Activated T-cell treated with anti-CD3 and anti-CD28 coated beads, Interleukin-2, amount 50 U/mL, for 72 hours (primary cell): ENCODE measurements at regions not wholly inside any gene's neighbourhood (a gene's known extent, or its start where the extent isn't known, plus 50 kb on each side); places are given as distances from the start of the nearest gene placed in this dataset.
A peak's percentile ranks its signal among the peaks of the same experiment; 100 is the strongest.

Source experiments
- ATAC-seq, 2 donors: fragments of 150-1000 bp; cut with Tn5 transposase; replicated peaks in 1 of 2; 2 replicates each; pipeline ENCODE4 v1.10.0; 2021; ENCODE audit warnings: moderate library complexity in 2 of 2, mild to moderate bottlenecking in 1 of 2
- DNase-seq, 2 donors: peaks; one replicate each; pipeline ENCODE4 v3.0.0; 2021 to 2022; ENCODE audit warnings: mixed read lengths in 1 of 2
- H3K27ac Mint-ChIP-seq: one replicate; pipeline ENCODE4 v1.8.0; 2022; ENCODE audit warnings: mild to moderate bottlenecking, moderate library complexity, mixed read lengths
- H3K27me3 Mint-ChIP-seq: one replicate; pipeline ENCODE4 v1.8.0; 2022; ENCODE audit warnings: low read depth, mixed read lengths
- H3K36me3 Mint-ChIP-seq, 2 donors: one replicate each; pipeline ENCODE4 v1.8.0; 2022; ENCODE audit warnings: mixed read lengths in 2 of 2, mild to moderate bottlenecking in 1 of 2; ENCODE audit not compliant: insufficient read depth in 2 of 2
- H3K4me1 Mint-ChIP-seq: one replicate; pipeline ENCODE4 v1.8.0; 2022; ENCODE audit warnings: low read depth, mixed read lengths
- H3K4me3 Mint-ChIP-seq, 2 donors: one replicate each; pipeline ENCODE4 v1.8.0; 2022; ENCODE audit warnings: mild to moderate bottlenecking in 2 of 2, mixed read lengths in 2 of 2, moderate library complexity in 2 of 2
- H3K9me3 Mint-ChIP-seq, 2 donors: one replicate each; pipeline ENCODE4 v1.8.0; 2022; ENCODE audit warnings: mixed read lengths in 2 of 2

- H3K9me3 Mint-ChIP-seq = peaks cover 0 to 4% of the 10 kb centered on the region in 2 donors
- no peak for DNase-seq
- ATAC-seq = no peak
- no peaks in the 10 kb centered on the region for H3K36me3 Mint-ChIP-seq
- no peak overlapping the region for H3K4me3 Mint-ChIP-seq
- no peak overlapping the region for H3K27ac Mint-ChIP-seq
- H3K27me3 Mint-ChIP-seq = no peaks in the 10 kb centered on the region
- H3K4me1 Mint-ChIP-seq = no peaks in the 10 kb centered on the region
Observed at GRCh38 chrX:14235004-14235403, 205.3 kb upstream of the GEMIN8 start.

GRCh38 chrX:14232688-14233087 lies 203.0 kb upstream of the GEMIN8 start:
- no peak overlapping the region for H3K27ac Mint-ChIP-seq
- DNase-seq (no peak), ATAC-seq (no peak)
- no peaks in the 10 kb centered on the region for H3K36me3 Mint-ChIP-seq
- H3K9me3 Mint-ChIP-seq = peaks cover 0 to 4% of the 10 kb centered on the region in 2 donors
- H3K27me3 Mint-ChIP-seq = no peaks in the 10 kb centered on the region
- no peak overlapping the region for H3K4me3 Mint-ChIP-seq
- H3K4me1 Mint-ChIP-seq = no peaks in the 10 kb centered on the region

DNA sequence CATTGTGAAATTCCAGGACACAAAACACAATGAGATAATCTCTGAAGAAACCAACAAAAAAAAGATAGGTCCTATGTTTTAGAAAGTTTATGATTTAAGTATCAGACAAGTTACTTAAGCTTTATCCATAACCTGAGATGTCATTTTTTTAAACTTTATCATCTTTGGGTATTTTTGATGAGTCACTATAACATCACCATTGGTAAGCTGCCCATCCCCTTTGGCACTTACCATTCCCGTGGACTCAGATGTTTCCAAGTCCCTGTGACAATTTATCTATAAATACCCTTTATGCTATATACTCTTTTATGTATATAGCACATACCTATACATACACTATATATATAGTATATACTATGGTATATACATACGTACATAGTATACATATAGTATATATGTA lies 198.9 kb upstream of the GEMIN8 start:
- DNase-seq = no peak
- Mint-ChIP-seq H3K4me1 (no peaks in the 10 kb centered on the region), H3K27ac (no peak overlapping the region), H3K9me3 (no peaks in the 10 kb centered on the region), H3K36me3 (no peaks in the 10 kb centered on the region), H3K4me3 (no peak overlapping the region), H3K27me3 (no peaks in the 10 kb centered on the region)
- ATAC-seq = no peak

DNA sequence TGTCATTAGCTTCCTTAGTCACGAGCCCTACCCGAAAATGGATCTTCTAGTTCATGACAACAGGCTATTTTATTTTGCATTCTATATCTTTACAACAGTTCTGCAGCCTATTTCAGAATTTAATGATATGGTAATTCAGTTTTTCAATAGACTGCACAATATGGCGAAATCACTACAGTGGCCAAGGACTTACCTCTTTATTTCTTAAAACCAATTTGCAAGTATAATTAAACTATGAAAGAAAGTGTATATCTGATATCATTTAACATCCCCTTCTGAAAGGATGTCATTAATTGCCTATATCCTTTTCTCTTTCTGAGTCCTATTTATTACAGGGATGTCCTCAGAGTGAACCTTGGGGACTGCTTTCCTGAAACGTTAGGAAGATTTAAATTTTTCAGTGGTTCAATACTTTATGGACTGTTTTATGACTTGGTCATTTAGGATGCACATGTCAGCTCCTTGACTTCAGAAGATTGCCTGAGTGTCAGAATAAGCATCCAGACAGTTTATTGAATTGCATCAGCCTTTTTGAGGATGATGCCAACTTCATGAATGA lies 190.8 kb upstream of the GEMIN8 start:
- Mint-ChIP-seq H3K36me3 (no peaks in the 10 kb centered on the region), H3K27me3 (peaks cover 19% of the 10 kb centered on the region), H3K4me1 (no peaks in the 10 kb centered on the region), H3K4me3 (no peak overlapping the region), H3K27ac (no peak overlapping the region), H3K9me3 (peaks cover 1 to 2% of the 10 kb centered on the region in 2 donors)
- no peak for ATAC-seq
- DNase-seq = no peak

- DNase-seq (no peak), ATAC-seq (no peak)
- no peak overlapping the region for H3K27ac Mint-ChIP-seq
- H3K27me3 Mint-ChIP-seq = peaks cover 10% of the 10 kb centered on the region
- peaks cover 0 to 7% of the 10 kb centered on the region in 2 donors for H3K9me3 Mint-ChIP-seq
- H3K4me3 Mint-ChIP-seq = no peak overlapping the region
- H3K4me1 Mint-ChIP-seq = no peaks in the 10 kb centered on the region
- no peaks in the 10 kb centered on the region for H3K36me3 Mint-ChIP-seq
Observed at GRCh38 chrX:14209034-14209433, 179.3 kb upstream of the GEMIN8 start.

DNA sequence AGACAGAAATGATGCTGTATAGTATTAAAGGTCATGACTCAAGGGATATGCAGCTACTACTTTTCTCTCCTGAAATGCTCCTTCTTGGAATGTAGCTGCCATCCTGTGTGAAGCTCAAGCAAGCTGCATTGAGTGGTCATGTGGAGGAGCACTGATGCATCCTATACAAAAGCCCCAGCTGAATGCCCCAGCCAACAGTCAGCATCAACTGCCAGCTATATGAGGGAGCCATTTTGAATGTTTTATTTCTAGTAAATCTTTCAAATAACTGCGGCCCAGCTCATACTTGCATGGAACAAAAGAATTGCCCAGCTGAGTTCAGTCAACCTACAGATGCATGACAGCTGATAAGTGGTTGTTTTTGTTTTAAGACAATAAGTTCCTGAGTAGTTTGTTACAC lies 165.0 kb upstream of the GEMIN8 start:
- Mint-ChIP-seq H3K27me3 (peaks cover 5% of the 10 kb centered on the region), H3K4me3 (no peak overlapping the region), H3K36me3 (no peaks in the 10 kb centered on the region), H3K9me3 (peaks cover 0 to 5% of the 10 kb centered on the region in 2 donors), H3K4me1 (no peaks in the 10 kb centered on the region), H3K27ac (no peak overlapping the region)
- no peak for DNase-seq
- no peak for ATAC-seq

- H3K36me3 Mint-ChIP-seq = no peaks in the 10 kb centered on the region
- ATAC-seq (no peak), DNase-seq (no peak)
- peaks cover 5% of the 10 kb centered on the region for H3K27me3 Mint-ChIP-seq
- no peak overlapping the region for H3K27ac Mint-ChIP-seq
- H3K4me3 Mint-ChIP-seq = no peak overlapping the region
- peaks cover 0 to 6% of the 10 kb centered on the region in 2 donors for H3K9me3 Mint-ChIP-seq
- H3K4me1 Mint-ChIP-seq = no peaks in the 10 kb centered on the region
Observed at GRCh38 chrX:14193547-14193946, 163.9 kb upstream of the GEMIN8 start.

DNA sequence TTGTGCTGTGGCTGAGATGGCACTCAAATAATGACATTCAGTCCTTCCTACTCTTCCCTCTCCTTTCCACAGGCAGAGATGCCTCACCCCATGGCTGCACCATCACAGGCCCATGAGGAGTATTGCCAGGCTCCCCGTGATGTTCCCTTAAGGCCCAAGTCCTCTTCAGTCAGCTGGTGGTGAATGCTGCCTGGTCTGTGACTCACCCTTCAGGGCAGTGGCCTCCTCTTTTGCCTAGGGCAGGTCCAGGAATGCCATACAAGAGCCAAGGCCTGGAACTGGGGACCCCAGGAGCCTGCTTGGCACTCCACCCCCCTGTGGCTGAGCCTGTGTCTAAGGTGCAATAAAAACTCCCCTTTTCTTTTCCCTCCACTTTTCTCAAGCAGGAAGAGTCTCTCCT lies 144.2 kb upstream of the GEMIN8 start:
- Mint-ChIP-seq H3K4me1 (no peaks in the 10 kb centered on the region), H3K27ac (no peak overlapping the region), H3K9me3 (peaks cover 0 to 4% of the 10 kb centered on the region in 2 donors), H3K4me3 (no peak overlapping the region), H3K36me3 (no peaks in the 10 kb centered on the region), H3K27me3 (peaks cover 12% of the 10 kb centered on the region)
- no peak for DNase-seq
- ATAC-seq = no peak

- no peak overlapping the region for H3K4me3 Mint-ChIP-seq
- H3K36me3 Mint-ChIP-seq = no peaks in the 10 kb centered on the region
- H3K9me3 Mint-ChIP-seq = peaks cover 0 to 2% of the 10 kb centered on the region in 2 donors
- no peak overlapping the region for H3K27ac Mint-ChIP-seq
- H3K4me1 Mint-ChIP-seq = no peaks in the 10 kb centered on the region
- H3K27me3 Mint-ChIP-seq = peaks cover 19% of the 10 kb centered on the region
- DNase-seq = no peak
- ATAC-seq = no peak
Observed at GRCh38 chrX:14164828-14165227, 135.1 kb upstream of the GEMIN8 start.

- peaks cover 16% of the 10 kb centered on the region for H3K27me3 Mint-ChIP-seq
- H3K4me1 Mint-ChIP-seq = no peaks in the 10 kb centered on the region
- H3K27ac Mint-ChIP-seq = no peak overlapping the region
- DNase-seq = no peak
- no peak overlapping the region for H3K4me3 Mint-ChIP-seq
- H3K36me3 Mint-ChIP-seq = no peaks in the 10 kb centered on the region
- no peaks in the 10 kb centered on the region for H3K9me3 Mint-ChIP-seq
- ATAC-seq = no peak
Observed at GRCh38 chrX:14125462-14125861, 95.8 kb upstream of the GEMIN8 start.

DNA sequence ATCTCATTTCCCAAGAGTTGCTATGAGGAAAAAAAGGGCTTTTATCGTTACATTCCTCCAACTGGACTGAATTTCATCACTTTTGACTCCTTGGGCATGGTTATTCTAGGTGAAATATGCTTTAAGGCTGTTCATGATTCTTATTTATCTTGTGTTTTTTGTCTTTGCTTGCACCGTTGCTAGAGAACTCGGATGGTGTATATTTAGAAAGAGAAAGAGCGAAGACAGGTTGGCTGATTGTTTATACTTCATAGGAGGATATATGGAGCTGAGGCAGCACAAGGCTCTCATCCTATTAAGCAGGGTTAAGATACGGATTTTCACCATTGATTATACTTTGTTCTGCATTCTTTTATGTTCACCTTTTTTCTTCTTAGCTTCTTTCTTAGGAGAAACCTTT lies 94.9 kb upstream of the GEMIN8 start:
- no peak for ATAC-seq
- Mint-ChIP-seq H3K27ac (no peak overlapping the region), H3K27me3 (peaks cover 21% of the 10 kb centered on the region), H3K9me3 (no peaks in the 10 kb centered on the region), H3K4me1 (no peaks in the 10 kb centered on the region), H3K4me3 (no peak overlapping the region), H3K36me3 (no peaks in the 10 kb centered on the region)
- no peak for DNase-seq

DNA sequence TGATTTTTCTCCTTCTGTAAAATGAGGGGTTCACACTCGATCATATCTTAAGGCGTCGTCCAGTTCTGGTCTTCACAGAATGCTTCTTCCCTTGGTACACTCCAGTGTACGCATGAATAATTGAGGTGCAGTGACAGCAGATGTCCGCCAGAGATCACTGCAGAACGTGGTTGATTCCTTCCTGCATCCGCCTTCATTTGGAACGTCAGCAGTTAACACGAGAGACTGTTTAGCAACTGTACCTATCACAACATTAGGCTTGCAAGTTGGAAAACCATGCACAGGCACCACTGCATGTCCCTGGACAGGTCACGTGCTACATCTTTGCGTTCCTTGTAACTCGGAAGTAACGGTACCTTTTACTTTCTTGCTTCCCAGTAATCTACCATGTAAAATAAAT lies 66.0 kb upstream of the GEMIN8 start:
- H3K9me3 Mint-ChIP-seq = peaks cover 0 to 2% of the 10 kb centered on the region in 2 donors
- no peak overlapping the region for H3K27ac Mint-ChIP-seq
- H3K36me3 Mint-ChIP-seq = no peaks in the 10 kb centered on the region
- H3K27me3 Mint-ChIP-seq = peaks cover 21% of the 10 kb centered on the region
- ATAC-seq (peak; percentile 64 to 65), DNase-seq (peak; percentile 25 to 32)
- H3K4me1 Mint-ChIP-seq = no peaks in the 10 kb centered on the region
- no peak overlapping the region for H3K4me3 Mint-ChIP-seq

- no peak for DNase-seq
- no peaks in the 10 kb centered on the region for H3K4me1 Mint-ChIP-seq
- peaks cover 30% of the 10 kb centered on the region for H3K27me3 Mint-ChIP-seq
- no peak overlapping the region for H3K4me3 Mint-ChIP-seq
- no peak for ATAC-seq
- H3K36me3 Mint-ChIP-seq = no peaks in the 10 kb centered on the region
- peaks cover 0 to 2% of the 10 kb centered on the region in 2 donors for H3K9me3 Mint-ChIP-seq
- no peak overlapping the region for H3K27ac Mint-ChIP-seq
Observed at GRCh38 chrX:14094191-14094590, 64.5 kb upstream of the GEMIN8 start.

DNA sequence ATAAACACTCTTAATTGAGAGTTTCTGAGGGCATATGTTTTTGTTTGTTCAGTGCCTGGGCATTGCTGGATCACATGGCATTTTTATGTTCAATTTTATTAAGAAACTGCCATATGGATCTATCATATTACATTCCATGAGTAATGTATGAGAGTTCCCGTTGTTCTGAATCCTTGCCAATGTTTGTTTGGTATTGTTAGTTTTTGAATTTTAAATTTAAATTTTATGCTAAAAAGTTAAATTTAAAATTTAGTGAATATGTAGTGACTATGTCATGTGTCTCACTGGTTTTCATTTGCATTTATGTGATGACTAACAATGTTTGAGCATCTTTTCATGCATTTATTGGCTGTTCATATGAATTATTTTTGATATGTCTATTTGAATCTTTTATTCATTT lies 54.8 kb upstream of the GEMIN8 start:
- Mint-ChIP-seq H3K4me1 (no peaks in the 10 kb centered on the region), H3K36me3 (no peaks in the 10 kb centered on the region), H3K27me3 (peaks cover 44% of the 10 kb centered on the region), H3K9me3 (no peaks in the 10 kb centered on the region), H3K4me3 (no peak overlapping the region), H3K27ac (no peak overlapping the region)
- DNase-seq (no peak), ATAC-seq (no peak)
